ENCODE measurements at regions not wholly inside any gene's neighbourhood (a gene's known extent, or its start where the extent isn't known, plus 50 kb on each side); places are given as distances from the start of the nearest gene placed in this dataset.

- TF ChIP-seq CTCF (IDR thresholded peaks at IDR 0.05; ENCODE audit: poor library complexity, severe bottlenecking) (no peak), RAD21 (conservative IDR thresholded peaks at IDR 0.05) (no peak)
Observed at GRCh38 chr10:59126261-59126660, 50.2 kb upstream of the PHYHIPL start.
